HFFc6 (cell line): ENCODE measurements at regions not wholly inside any gene's neighbourhood (a gene's known extent, or its start where the extent isn't known, plus 50 kb on each side); places are given as distances from the start of the nearest gene placed in this dataset.

ENCODE experiments used
- DNase-seq: peaks from one replicate; pipeline ENCODE4 v3.0.0-alpha.2; 2018
- H3K27ac Mint-ChIP-seq: 2 replicates; pipeline ENCODE4 v1.8.0; 2020; ENCODE audit warnings: mild to moderate bottlenecking, mixed read lengths
- H3K27me3 Mint-ChIP-seq: 2 replicates; pipeline ENCODE4 v1.8.0; 2021; ENCODE audit warnings: mild to moderate bottlenecking, moderate library complexity, mixed read lengths; ENCODE audit not compliant: insufficient read depth
- H3K36me3 Mint-ChIP-seq: 2 replicates; pipeline ENCODE4 v1.8.0; 2021; ENCODE audit warnings: low read depth, mixed read lengths
- H3K4me1 Mint-ChIP-seq: 2 replicates; pipeline ENCODE4 v1.8.0; 2020; ENCODE audit warnings: low read depth, mixed read lengths
- H3K4me3 Mint-ChIP-seq: 2 replicates; pipeline ENCODE4 v1.8.0; 2020; ENCODE audit warnings: mild to moderate bottlenecking, moderate library complexity, mixed read lengths
- H3K9me3 Mint-ChIP-seq: 2 replicates; pipeline ENCODE4 v1.8.0; 2020; ENCODE audit warnings: mild to moderate bottlenecking, mixed read lengths
- CTCF ChIP-seq: fragments of 200-600 bp; sonication (generic); IDR thresholded peaks from 2 replicates; pipeline ENCODE4 v1.5.0; 2021; ENCODE audit warnings: antibody characterized with exemption, mild to moderate bottlenecking

- H3K4me1 Mint-ChIP-seq, result peaks cover 13% of the 10 kb centered on the region
- DNase-seq, result no peak
- H3K36me3 Mint-ChIP-seq, result no peaks in the 10 kb centered on the region
- no peak overlapping the region for H3K4me3 Mint-ChIP-seq
- no peaks in the 10 kb centered on the region for H3K9me3 Mint-ChIP-seq
- H3K27me3 Mint-ChIP-seq, result peaks cover 5% of the 10 kb centered on the region
- no peak for TF ChIP-seq CTCF
- no peak overlapping the region; the same call in 1 of the 2 replicates for H3K27ac Mint-ChIP-seq
Measured at GRCh38 chr20:11766961-11767360, 150.7 kb upstream of the BTBD3 start.

- Mint-ChIP-seq H3K4me3 (no peak overlapping the region), H3K27ac (no peak overlapping the region), H3K27me3 (no peaks in the 10 kb centered on the region; the same call in 1 of the 2 replicates), H3K4me1 (peaks cover 13% of the 10 kb centered on the region), H3K9me3 (no peaks in the 10 kb centered on the region), H3K36me3 (no peaks in the 10 kb centered on the region)
- TF ChIP-seq CTCF, result no peak
- DNase-seq, result no peak
Measured at GRCh38 chr20:11769825-11770224, 147.9 kb upstream of the BTBD3 start.

- Mint-ChIP-seq H3K9me3 (no peaks in the 10 kb centered on the region), H3K27ac (no peak overlapping the region), H3K36me3 (no peaks in the 10 kb centered on the region), H3K4me1 (peaks cover 17% of the 10 kb centered on the region), H3K27me3 (no peaks in the 10 kb centered on the region), H3K4me3 (no peak overlapping the region)
- TF ChIP-seq CTCF, result no peak
- no peak for DNase-seq
Measured at GRCh38 chr20:11772226-11772730, 145.4 kb upstream of the BTBD3 start.

GRCh38 chr20:11776687-11777086, 141.0 kb upstream of the BTBD3 start:
- peak; percentile 52 for DNase-seq
- Mint-ChIP-seq H3K36me3 (no peaks in the 10 kb centered on the region), H3K9me3 (no peaks in the 10 kb centered on the region), H3K4me3 (no peak overlapping the region), H3K4me1 (peaks cover 36% of the 10 kb centered on the region), H3K27ac (peak overlapping the region; percentile 50), H3K27me3 (no peaks in the 10 kb centered on the region)
- no peak for TF ChIP-seq CTCF

GRCh38 chr20:11777387-11778205, 140.1 kb upstream of the BTBD3 start:
- H3K27me3 Mint-ChIP-seq, result no peaks in the 10 kb centered on the region
- DNase-seq, result peak; percentile 50
- H3K36me3 Mint-ChIP-seq, result no peaks in the 10 kb centered on the region
- no peaks in the 10 kb centered on the region for H3K9me3 Mint-ChIP-seq
- TF ChIP-seq CTCF, result no peak
- peaks cover 36% of the 10 kb centered on the region for H3K4me1 Mint-ChIP-seq
- H3K27ac Mint-ChIP-seq, result peak overlapping the region; percentile 79
- peak overlapping the region; percentile 83 for H3K4me3 Mint-ChIP-seq
